ENCODE measurements at regions not wholly inside any gene's neighbourhood (a gene's known extent, or its start where the extent isn't known, plus 50 kb on each side); places are given as distances from the start of the nearest gene placed in this dataset.

- no peak overlapping the region for H3K27ac Mint-ChIP-seq
- H3K36me3 Mint-ChIP-seq, result no peaks in the 10 kb centered on the region
- ATAC-seq (no peak), DNase-seq (no peak)
- H3K9me3 Mint-ChIP-seq, result no peaks in the 10 kb centered on the region
- Histone ChIP-seq H3K27ac (ENCODE audit: low read length) (no peak overlapping the region), H3K4me1 (ENCODE audit: control insufficient read depth, insufficient read depth, low read length) (no peaks in the 10 kb centered on the region), H3K4me3 (ENCODE audit: low read length) (no peak overlapping the region), H3K27me3 (ENCODE audit: control insufficient read depth, insufficient read depth, low read length) (no peaks in the 10 kb centered on the region), H3K9me3 (ENCODE audit: control insufficient read depth, insufficient read depth, low read length) (no peaks in the 10 kb centered on the region), H3K36me3 (ENCODE audit: control insufficient read depth, insufficient read depth, low read length) (no peaks in the 10 kb centered on the region)
- H3K4me3 Mint-ChIP-seq, result no peak overlapping the region
- no peaks in the 10 kb centered on the region for H3K4me1 Mint-ChIP-seq
- no peak for TF ChIP-seq CTCF (IDR thresholded peaks at IDR 0.05)
- intact Hi-C loops (cut with micrococcal nuclease), result no loop called here
- H3K27me3 Mint-ChIP-seq (ENCODE audit: low read depth in 2 of 2), result peaks cover 8 to 18% of the 10 kb centered on the region in 2 donors
- WGBS (ENCODE audit: insufficient coverage), result 85% methylated on average over 8 of the region's 8 CpGs
Observed at GRCh38 chr7:156437021-156437614, 203.5 kb upstream of the RNF32 start.

GRCh38 chr7:156435486-156436231 is 204.9 kb upstream of the RNF32 start:
- no peaks in the 10 kb centered on the region for H3K36me3 ChIP-seq (ENCODE audit: control insufficient read depth, insufficient read depth, low read length)
- no peak for DNase-seq
- no peaks in the 10 kb centered on the region for H3K4me1 ChIP-seq (ENCODE audit: control insufficient read depth, insufficient read depth, low read length)
- Mint-ChIP-seq H3K4me1 (no peaks in the 10 kb centered on the region), H3K27me3 (ENCODE audit: low read depth in 2 of 2) (peaks cover 8 to 18% of the 10 kb centered on the region in 2 donors), H3K4me3 (no peak overlapping the region), H3K27ac (no peak overlapping the region), H3K9me3 (no peaks in the 10 kb centered on the region), H3K36me3 (no peaks in the 10 kb centered on the region)
- 85% methylated on average over 11 of the region's 12 CpGs for WGBS (ENCODE audit: insufficient coverage)
- ATAC-seq, result no peak
- intact Hi-C loops (cut with micrococcal nuclease), result no loop called here
- H3K9me3 ChIP-seq (ENCODE audit: control insufficient read depth, insufficient read depth, low read length), result no peaks in the 10 kb centered on the region
- H3K27me3 ChIP-seq (ENCODE audit: control insufficient read depth, insufficient read depth, low read length), result no peaks in the 10 kb centered on the region
- no peak for TF ChIP-seq CTCF (IDR thresholded peaks at IDR 0.05)
- no peak overlapping the region for H3K4me3 ChIP-seq (ENCODE audit: low read length)
- H3K27ac ChIP-seq (ENCODE audit: low read length), result no peak overlapping the region

- ATAC-seq (no peak), DNase-seq (no peak)
- Mint-ChIP-seq H3K27me3 (ENCODE audit: low read depth in 2 of 2) (peaks cover 12 to 18% of the 10 kb centered on the region in 2 donors), H3K4me1 (no peaks in the 10 kb centered on the region), H3K4me3 (no peak overlapping the region), H3K9me3 (no peaks in the 10 kb centered on the region), H3K36me3 (no peaks in the 10 kb centered on the region), H3K27ac (no peak overlapping the region)
- H3K4me3 ChIP-seq (ENCODE audit: low read length), result no peak overlapping the region
- no peak for TF ChIP-seq CTCF (IDR thresholded peaks at IDR 0.05)
- H3K27me3 ChIP-seq (ENCODE audit: control insufficient read depth, insufficient read depth, low read length), result no peaks in the 10 kb centered on the region
- H3K9me3 ChIP-seq (ENCODE audit: control insufficient read depth, insufficient read depth, low read length), result no peaks in the 10 kb centered on the region
- intact Hi-C loops (cut with micrococcal nuclease), result no loop called here
- 65% methylated on average over 5 of the region's 5 CpGs for WGBS (ENCODE audit: insufficient coverage)
- H3K27ac ChIP-seq (ENCODE audit: low read length), result no peak overlapping the region
- no peaks in the 10 kb centered on the region for H3K36me3 ChIP-seq (ENCODE audit: control insufficient read depth, insufficient read depth, low read length)
- no peaks in the 10 kb centered on the region for H3K4me1 ChIP-seq (ENCODE audit: control insufficient read depth, insufficient read depth, low read length)
Observed at GRCh38 chr7:156434706-156435105, 205.9 kb upstream of the RNF32 start.

Measured in natural killer cell (primary cell).